Pancreas (tissue), 10 donors: ENCODE measurements at regions not wholly inside any gene's neighbourhood (a gene's known extent, or its start where the extent isn't known, plus 50 kb on each side); places are given as distances from the start of the nearest gene placed in this dataset.
"Not testable (repeated sequence)": the region's sequence is repeated elsewhere in the genome, so short reads cannot be mapped to it uniquely, and the experiment has no call there.

ENCODE experiments used
- ATAC-seq, 4 donors: fragments of 200-7000 bp; cut with Tn5 transposase; one replicate each; pipeline versions ENCODE4 v1.8.0 to v1.9.1; 2020; ENCODE audit warnings: mild to moderate bottlenecking in 4 of 4, moderate library complexity in 4 of 4
- DNase-seq, 6 donors: peaks; one replicate each; pipeline ENCODE4 v3.0.0-alpha.2; 2020
- FAIRE-seq: peaks from 2 replicates; lab custom pipeline; 2012; peaks lifted over from hg19 to GRCh38; lab: Jason Lieb, UNC
- H3K27ac ChIP-seq, 4 donors: fragments of 200-600 bp; sonication (generic); 1 replicate in 3 of 4; 2 replicates in 1 of 4; pipeline versions ENCODE4 v1.5.0 to v1.8.0; 2020
- H3K27me3 ChIP-seq, 4 donors: fragments of 200-600 bp; one replicate each; pipeline ENCODE4 v1.8.0; 2021
- H3K36me3 ChIP-seq, 3 donors: fragments of 200-600 bp; sonication (generic) in 1 of 3; one replicate each; pipeline versions ENCODE4 v1.5.0 to v1.8.0; 2020 to 2021
- H3K4me1 ChIP-seq, 3 donors: fragments of 200-600 bp; one replicate each; pipeline ENCODE4 v1.8.0; 2021
- H3K4me3 ChIP-seq, 4 donors: fragments of 200-600 bp; sonication (generic) in 2 of 4; one replicate each; pipeline versions ENCODE4 v1.5.0 to v1.8.0; 2020 to 2021
- H3K9me3 ChIP-seq, 4 donors: fragments of 200-600 bp; one replicate each; pipeline ENCODE4 v1.8.0; 2021
- WGBS, 2 donors: extraction: QIAGEN DNeasy Blood & Tissue Kit; methylation state at CpG; one replicate each; pipeline ENCODE4 v1.1.7; 2013; 5-methylcytosine and 5-hydroxymethylcytosine counted together
- intact Hi-C, 3 donors: fragments of 100-400 bp; cut with DNase I; formaldehyde crosslinking; loops; one replicate each; pipeline versions ENCODE4 v1.11.1 to v1.14.2; 2022
- TF ChIP-seq, protein P1 (sequence below), 4 donors: fragments of 200-600 bp; sonication (generic) in 3 of 4; IDR thresholded peaks; one replicate each; pipeline versions ENCODE4 v1.5.0 to v1.8.0; 2021; ENCODE audit warnings: antibody characterized with exemption in 4 of 4
- donor health status: healthy with polysubstance abuse.
- donor health status: DM: no; HTN: no; CAD: no; lungs with moderate emphysema.
- donor health status: DM: no; HTN: no; CAD: no.
- donor health status: control.
- donor health status: control.
- donor health status: Bipolar disorder and iron deficiency.
- donor health status: DM: yes; HTN: yes; CAD: no.
- donor health status: DM: no; HTN: no; CAD: no.
- donor health status: DM: no; HTN: no; CAD: no.
- donor health status: DM: yes; HTN: yes; CAD: no.

DNA sequence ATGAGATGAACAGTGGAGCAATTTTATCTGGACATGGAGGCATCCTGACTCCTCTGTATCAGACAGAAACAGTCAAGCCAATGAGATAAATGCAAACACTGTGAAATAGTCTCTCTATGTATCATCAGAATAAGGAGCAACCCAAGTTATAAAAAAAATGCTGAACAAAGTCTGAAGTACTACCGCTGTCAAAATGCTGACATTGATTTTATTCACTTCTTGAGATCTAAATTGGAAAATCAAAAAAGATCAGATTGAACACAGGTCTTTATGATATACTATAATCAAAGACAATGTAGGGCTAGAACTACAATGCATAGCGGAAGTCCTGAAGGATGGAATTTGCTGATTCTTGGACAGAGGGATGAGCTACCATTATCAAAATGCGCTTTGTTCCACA, 76.1 kb downstream of the FTHL17 start:
- Histone ChIP-seq H3K4me1 (no peaks in the 10 kb centered on the region), H3K36me3 (no peaks in the 10 kb centered on the region), H3K4me3 (no peak overlapping the region), H3K27me3 (peaks cover 0 to 25% (median 0%) of the 10 kb centered on the region in 4 donors), H3K9me3 (no peaks in the 10 kb centered on the region), H3K27ac (no peak overlapping the region)
- FAIRE-seq (peak; percentile 74), DNase-seq (no peak), ATAC-seq (no peak)
- TF ChIP-seq, protein P1, sequence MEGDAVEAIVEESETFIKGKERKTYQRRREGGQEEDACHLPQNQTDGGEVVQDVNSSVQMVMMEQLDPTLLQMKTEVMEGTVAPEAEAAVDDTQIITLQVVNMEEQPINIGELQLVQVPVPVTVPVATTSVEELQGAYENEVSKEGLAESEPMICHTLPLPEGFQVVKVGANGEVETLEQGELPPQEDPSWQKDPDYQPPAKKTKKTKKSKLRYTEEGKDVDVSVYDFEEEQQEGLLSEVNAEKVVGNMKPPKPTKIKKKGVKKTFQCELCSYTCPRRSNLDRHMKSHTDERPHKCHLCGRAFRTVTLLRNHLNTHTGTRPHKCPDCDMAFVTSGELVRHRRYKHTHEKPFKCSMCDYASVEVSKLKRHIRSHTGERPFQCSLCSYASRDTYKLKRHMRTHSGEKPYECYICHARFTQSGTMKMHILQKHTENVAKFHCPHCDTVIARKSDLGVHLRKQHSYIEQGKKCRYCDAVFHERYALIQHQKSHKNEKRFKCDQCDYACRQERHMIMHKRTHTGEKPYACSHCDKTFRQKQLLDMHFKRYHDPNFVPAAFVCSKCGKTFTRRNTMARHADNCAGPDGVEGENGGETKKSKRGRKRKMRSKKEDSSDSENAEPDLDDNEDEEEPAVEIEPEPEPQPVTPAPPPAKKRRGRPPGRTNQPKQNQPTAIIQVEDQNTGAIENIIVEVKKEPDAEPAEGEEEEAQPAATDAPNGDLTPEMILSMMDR (IDR thresholded peaks at IDR 0.05): no peak
- intact Hi-C loops: no loop called here
- WGBS, 2 donors: 80 to 96% methylated on average over 3 of the region's 3 CpGs

DNA sequence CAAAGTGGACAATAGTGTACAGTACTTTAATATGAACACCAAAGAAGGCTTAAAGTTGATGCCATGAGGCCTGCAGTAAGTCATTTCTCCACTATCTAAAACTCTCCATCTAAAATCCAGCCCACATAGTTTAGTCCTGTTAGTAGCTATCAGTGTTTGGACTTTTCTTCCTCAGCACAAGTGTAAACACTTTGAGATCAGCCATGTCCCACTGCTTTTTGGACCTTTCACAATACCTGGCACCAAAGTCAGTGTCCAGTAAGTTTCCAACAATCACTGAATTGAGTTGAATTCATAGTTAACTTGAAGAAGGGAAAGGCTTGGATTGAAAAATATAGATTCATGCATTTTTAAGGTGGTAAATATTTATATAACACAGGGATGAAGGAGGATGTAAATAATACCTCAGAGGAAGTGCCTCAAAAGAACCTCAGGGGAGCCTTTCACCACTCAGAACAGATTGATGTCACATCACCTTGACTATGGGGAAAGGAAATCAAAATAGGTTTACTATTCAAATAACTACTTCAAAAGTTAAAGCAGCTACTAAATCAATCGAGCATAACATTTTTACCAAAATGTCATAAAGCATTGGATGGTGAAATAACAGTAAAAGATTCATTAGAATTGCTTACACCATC, 76.7 kb downstream of the FTHL17 start:
- DNase-seq: no peak
- Histone ChIP-seq H3K36me3 (no peaks in the 10 kb centered on the region), H3K4me3 (no peak overlapping the region), H3K9me3 (no peaks in the 10 kb centered on the region), H3K27ac (no peak overlapping the region), H3K27me3 (peaks cover 0 to 25% (median 0%) of the 10 kb centered on the region in 4 donors), H3K4me1 (no peaks in the 10 kb centered on the region)
- ATAC-seq: no peak
- FAIRE-seq: no peak
- TF ChIP-seq, protein P1 (IDR thresholded peaks at IDR 0.05): no peak
- WGBS, 2 donors: 36 to 50% methylated on average over 1 of the region's 1 CpG
- intact Hi-C loops: no loop called here

DNA sequence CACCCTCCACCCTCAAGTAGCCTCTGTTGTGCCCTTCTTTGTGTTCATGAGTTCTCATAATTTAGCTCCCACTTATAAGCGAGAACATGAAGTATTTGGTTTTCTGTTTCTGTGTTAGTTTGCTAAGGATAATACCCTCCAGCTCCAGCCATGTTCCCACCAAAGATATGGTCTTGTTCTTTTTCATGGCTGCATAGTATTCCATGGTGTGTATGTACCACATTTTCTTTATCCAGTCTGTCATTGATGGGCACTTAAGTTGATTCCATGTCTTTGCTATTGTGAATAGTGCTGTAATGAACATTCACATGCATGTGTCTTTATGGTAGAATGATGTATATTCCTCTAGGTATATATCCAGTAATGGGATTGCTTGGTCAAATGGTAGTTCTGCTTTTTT, 77.8 kb downstream of the FTHL17 start:
- H3K36me3 ChIP-seq, DNase-seq, ATAC-seq, H3K4me1 ChIP-seq, H3K9me3 ChIP-seq, H3K4me3 ChIP-seq, intact Hi-C loops, H3K27ac ChIP-seq, FAIRE-seq: not testable (repeated sequence)
- WGBS, 2 donors: 91 to 97% methylated on average over 1 of the region's 1 CpG
- peaks cover 0 to 25% (median 0%) of the 10 kb centered on the region in 4 donors for H3K27me3 ChIP-seq

DNA sequence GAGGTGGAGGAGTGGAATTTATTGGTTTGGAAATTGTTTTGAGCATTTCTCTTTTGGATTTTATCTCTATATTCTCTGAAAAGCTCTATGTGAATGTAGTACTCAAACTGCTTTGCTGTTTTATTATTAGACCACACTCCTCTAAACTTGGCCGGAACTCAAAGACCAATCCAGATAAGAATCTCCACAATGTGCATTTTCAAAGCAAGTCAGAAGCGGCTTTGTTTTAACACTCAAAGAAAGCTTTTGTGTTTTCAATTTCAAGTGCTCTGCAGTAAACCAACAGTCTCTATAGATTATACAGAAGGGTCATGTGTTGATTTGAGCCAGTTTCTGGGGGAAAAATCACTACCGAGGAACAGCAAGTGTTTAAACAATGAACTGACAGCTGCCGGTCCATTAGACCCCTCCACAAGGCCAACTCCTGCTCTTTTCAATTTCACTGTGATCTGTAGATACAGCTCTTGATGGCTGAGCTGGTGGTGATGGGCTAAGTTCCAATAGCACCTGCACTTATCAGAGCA, 79.4 kb downstream of the FTHL17 start:
- 7 to 24% methylated on average over 4 of the region's 4 CpGs for WGBS, 2 donors
- no peaks in the 10 kb centered on the region for H3K36me3 ChIP-seq
- DNase-seq (no peak), ATAC-seq (peak in 2 of 4 donors; percentile 39 to 65), FAIRE-seq (no peak)
- TF ChIP-seq, protein P1 (IDR thresholded peaks at IDR 0.05): no peak
- no peaks in the 10 kb centered on the region for H3K4me1 ChIP-seq
- peaks cover 0 to 28% (median 0%) of the 10 kb centered on the region in 4 donors for H3K27me3 ChIP-seq
- H3K9me3 ChIP-seq: no peaks in the 10 kb centered on the region
- no peak overlapping the region for H3K27ac ChIP-seq
- no peak overlapping the region for H3K4me3 ChIP-seq
- intact Hi-C loops: no loop called here

DNA sequence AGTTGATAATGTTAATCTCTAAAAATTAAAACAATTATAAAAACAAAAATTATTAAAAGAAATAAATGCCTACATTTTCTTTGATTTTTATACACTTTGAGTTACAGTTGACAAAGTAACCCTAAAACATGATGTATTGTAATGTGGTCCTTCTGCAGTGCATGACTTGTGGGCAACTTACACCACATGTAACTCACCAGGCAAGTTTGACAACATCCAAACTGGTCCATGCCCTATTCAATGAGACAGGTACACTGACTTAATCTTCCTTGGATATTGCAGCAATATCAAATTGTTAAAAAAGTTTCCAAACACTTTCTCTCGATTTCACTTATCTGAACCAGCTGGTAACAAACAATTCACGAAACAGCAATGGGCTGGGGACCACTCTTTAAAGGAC, 81.5 kb downstream of the FTHL17 start:
- Histone ChIP-seq H3K27ac (no peak overlapping the region), H3K4me1 (no peaks in the 10 kb centered on the region), H3K36me3 (no peaks in the 10 kb centered on the region), H3K4me3 (no peak overlapping the region), H3K9me3 (no peaks in the 10 kb centered on the region), H3K27me3 (peaks cover 0 to 17% (median 0%) of the 10 kb centered on the region in 4 donors)
- 55 to 61% methylated on average over 2 of the region's 2 CpGs for WGBS, 2 donors
- intact Hi-C loops: no loop called here
- TF ChIP-seq, protein P1 (IDR thresholded peaks at IDR 0.05): no peak
- ATAC-seq (no peak), DNase-seq (no peak), FAIRE-seq (peak; percentile 17)
